ENCODE measurements at regions not wholly inside any gene's neighbourhood (a gene's known extent, or its start where the extent isn't known, plus 50 kb on each side); places are given as distances from the start of the nearest gene placed in this dataset.
"Not testable (repeated sequence)": the region's sequence is repeated elsewhere in the genome, so short reads cannot be mapped to it uniquely, and the experiment has no call there.

GRCh38 chr13:19050901-19051300 lies 130.7 kb downstream of the TUBA3C start:
- Histone ChIP-seq H3K4me3 (ENCODE audit: low read depth, low read length) (no peak overlapping the region), H3K9me3 (no peaks in the 10 kb centered on the region), H3K36me3 (ENCODE audit: control insufficient read depth, insufficient read depth, low read length) (no peaks in the 10 kb centered on the region), H3K4me1 (no peaks in the 10 kb centered on the region), H3K27me3 (replicated peaks; ENCODE audit: control insufficient read depth, insufficient read depth, low read length) (no peaks in the 10 kb centered on the region)
- BruUV-seq (replicated peaks): no TSS peak
- no peak overlapping the region for H3K27ac Mint-ChIP-seq (ENCODE audit: unreplicated experiment)
- no peak overlapping the region for H3K4me3 Mint-ChIP-seq (ENCODE audit: unreplicated experiment)
- no peak for DNase-seq
- TF ChIP-seq CTCF (IDR thresholded peaks at IDR 0.05; ENCODE audit: insufficient read depth in 1 of 2, low read depth in 1 of 2, low read length in 1 of 2, severe bottlenecking in 1 of 2, unreplicated experiment in 1 of 2): no peak
- no peaks in the 10 kb centered on the region for H3K27me3 Mint-ChIP-seq (ENCODE audit: insufficient read depth, unreplicated experiment)
- intact Hi-C loops (cut with micrococcal nuclease; ENCODE audit: unreplicated experiment): no loop called here
- H3K9me3 Mint-ChIP-seq (ENCODE audit: unreplicated experiment): peaks cover 15% of the 10 kb centered on the region
- no peaks in the 10 kb centered on the region for H3K4me1 Mint-ChIP-seq (ENCODE audit: low read depth, unreplicated experiment)
- POLR2A ChIA-PET: no interaction called here
- CTCF ChIA-PET: no interaction called here
- no peaks in the 10 kb centered on the region for H3K36me3 Mint-ChIP-seq (ENCODE audit: insufficient read depth, unreplicated experiment)

GRCh38 chr13:19049624-19050023 lies 132.0 kb downstream of the TUBA3C start:
- H3K4me1 Mint-ChIP-seq (ENCODE audit: low read depth, unreplicated experiment); H3K4me1 ChIP-seq; H3K27me3 ChIP-seq (replicated peaks; ENCODE audit: control insufficient read depth, insufficient read depth, low read length); CTCF ChIA-PET; H3K4me3 Mint-ChIP-seq (ENCODE audit: unreplicated experiment); DNase-seq; H3K27ac Mint-ChIP-seq (ENCODE audit: unreplicated experiment); BruUV-seq (replicated peaks); H3K36me3 Mint-ChIP-seq (ENCODE audit: insufficient read depth, unreplicated experiment); H3K36me3 ChIP-seq (ENCODE audit: control insufficient read depth, insufficient read depth, low read length); H3K9me3 ChIP-seq; H3K4me3 ChIP-seq (ENCODE audit: low read depth, low read length); intact Hi-C loops (cut with micrococcal nuclease; ENCODE audit: unreplicated experiment); POLR2A ChIA-PET; H3K27me3 Mint-ChIP-seq (ENCODE audit: insufficient read depth, unreplicated experiment): not testable (repeated sequence)
- peaks cover 15% of the 10 kb centered on the region for H3K9me3 Mint-ChIP-seq (ENCODE audit: unreplicated experiment)

- no peak for TF ChIP-seq CTCF (IDR thresholded peaks at IDR 0.05; ENCODE audit: insufficient read depth in 1 of 2, low read depth in 1 of 2, low read length in 1 of 2, severe bottlenecking in 1 of 2, unreplicated experiment in 1 of 2)
- Histone ChIP-seq H3K36me3 (ENCODE audit: control insufficient read depth, insufficient read depth, low read length) (no peaks in the 10 kb centered on the region), H3K27me3 (replicated peaks; ENCODE audit: control insufficient read depth, insufficient read depth, low read length) (no peaks in the 10 kb centered on the region), H3K4me1 (no peaks in the 10 kb centered on the region), H3K9me3 (no peaks in the 10 kb centered on the region), H3K4me3 (ENCODE audit: low read depth, low read length) (no peak overlapping the region)
- intact Hi-C loops (cut with micrococcal nuclease; ENCODE audit: unreplicated experiment): no loop called here
- no peak for DNase-seq
- Mint-ChIP-seq H3K27me3 (ENCODE audit: insufficient read depth, unreplicated experiment) (peaks cover 4% of the 10 kb centered on the region), H3K27ac (ENCODE audit: unreplicated experiment) (no peak overlapping the region), H3K9me3 (ENCODE audit: unreplicated experiment) (peaks cover 15% of the 10 kb centered on the region), H3K4me1 (ENCODE audit: low read depth, unreplicated experiment) (no peaks in the 10 kb centered on the region), H3K4me3 (ENCODE audit: unreplicated experiment) (no peak overlapping the region), H3K36me3 (ENCODE audit: insufficient read depth, unreplicated experiment) (no peaks in the 10 kb centered on the region)
- CTCF ChIA-PET: no interaction called here
- no TSS peak for BruUV-seq (replicated peaks)
- POLR2A ChIA-PET: no interaction called here
Measured at GRCh38 chr13:19048381-19048780, 133.2 kb downstream of the TUBA3C start.

GRCh38 chr13:19023115-19023514 lies 158.5 kb downstream of the TUBA3C start:
- no peaks in the 10 kb centered on the region for H3K36me3 Mint-ChIP-seq (ENCODE audit: insufficient read depth, unreplicated experiment)
- Histone ChIP-seq H3K4me3 (ENCODE audit: low read depth, low read length) (no peak overlapping the region), H3K27me3 (replicated peaks; ENCODE audit: control insufficient read depth, insufficient read depth, low read length) (no peaks in the 10 kb centered on the region), H3K36me3 (ENCODE audit: control insufficient read depth, insufficient read depth, low read length) (no peaks in the 10 kb centered on the region), H3K4me1 (no peaks in the 10 kb centered on the region), H3K9me3 (no peaks in the 10 kb centered on the region)
- no TSS peak for BruUV-seq (replicated peaks)
- H3K27me3 Mint-ChIP-seq (ENCODE audit: insufficient read depth, unreplicated experiment): peaks cover 5% of the 10 kb centered on the region
- ChIA-PET POLR2A (no interaction called here), CTCF (no interaction called here)
- peaks cover 8% of the 10 kb centered on the region for H3K9me3 Mint-ChIP-seq (ENCODE audit: unreplicated experiment)
- no peak overlapping the region for H3K27ac Mint-ChIP-seq (ENCODE audit: unreplicated experiment)
- peaks cover 6% of the 10 kb centered on the region for H3K4me1 Mint-ChIP-seq (ENCODE audit: low read depth, unreplicated experiment)
- no peak overlapping the region for H3K4me3 Mint-ChIP-seq (ENCODE audit: unreplicated experiment)
- no peak for TF ChIP-seq CTCF (IDR thresholded peaks at IDR 0.05; ENCODE audit: insufficient read depth in 1 of 2, low read depth in 1 of 2, low read length in 1 of 2, severe bottlenecking in 1 of 2, unreplicated experiment in 1 of 2)
- intact Hi-C loops (cut with micrococcal nuclease; ENCODE audit: unreplicated experiment): no loop called here
- DNase-seq: no peak
